ENCODE measurements at regions not wholly inside any gene's neighbourhood (a gene's known extent, or its start where the extent isn't known, plus 50 kb on each side); places are given as distances from the start of the nearest gene placed in this dataset.
"Not testable (repeated sequence)": the region's sequence is repeated elsewhere in the genome, so short reads cannot be mapped to it uniquely, and the experiment has no call there.

DNA sequence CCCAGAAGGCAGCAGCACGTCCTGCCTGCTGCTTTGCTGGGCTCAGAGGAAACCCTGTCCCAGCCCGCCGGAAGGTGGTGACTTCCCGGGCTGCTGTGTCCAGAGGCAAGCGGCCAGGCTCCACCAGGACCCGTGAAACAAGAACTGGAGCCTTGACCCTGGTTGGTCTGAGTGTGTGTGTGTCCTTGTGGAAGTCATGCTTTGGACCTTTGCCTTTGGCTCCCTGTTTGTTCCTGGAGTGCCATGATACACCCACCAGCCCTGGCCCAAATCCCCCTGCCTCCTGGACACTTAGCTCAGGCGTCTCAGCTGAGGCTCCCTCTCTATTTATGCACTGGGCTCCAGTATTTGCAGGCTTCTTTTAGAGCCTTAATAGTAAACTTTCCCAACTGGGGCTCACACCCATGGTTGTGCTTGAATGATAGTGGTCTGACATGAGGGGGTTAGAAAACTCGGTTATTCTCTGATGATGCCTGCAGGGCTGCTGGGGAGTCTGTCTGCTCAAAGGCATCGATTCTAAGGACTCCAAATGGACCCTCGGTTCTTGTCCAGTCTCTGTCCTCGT lies 72.2 kb downstream of the C9orf50 start:
- Histone ChIP-seq H3K27me3 (replicated peaks) (no peaks in the 10 kb centered on the region), H3K4me3 (ENCODE audit: low read depth, low read length) (no peak overlapping the region), H3K27ac (no peak overlapping the region), H3K36me3 (replicated peaks) (no peaks in the 10 kb centered on the region)
- in situ Hi-C loops (cut with HindIII; ENCODE audit: low pct_ligation_motif_present, low sequenced_read_pairs): no loop called here
- TF ChIP-seq, protein P1, sequence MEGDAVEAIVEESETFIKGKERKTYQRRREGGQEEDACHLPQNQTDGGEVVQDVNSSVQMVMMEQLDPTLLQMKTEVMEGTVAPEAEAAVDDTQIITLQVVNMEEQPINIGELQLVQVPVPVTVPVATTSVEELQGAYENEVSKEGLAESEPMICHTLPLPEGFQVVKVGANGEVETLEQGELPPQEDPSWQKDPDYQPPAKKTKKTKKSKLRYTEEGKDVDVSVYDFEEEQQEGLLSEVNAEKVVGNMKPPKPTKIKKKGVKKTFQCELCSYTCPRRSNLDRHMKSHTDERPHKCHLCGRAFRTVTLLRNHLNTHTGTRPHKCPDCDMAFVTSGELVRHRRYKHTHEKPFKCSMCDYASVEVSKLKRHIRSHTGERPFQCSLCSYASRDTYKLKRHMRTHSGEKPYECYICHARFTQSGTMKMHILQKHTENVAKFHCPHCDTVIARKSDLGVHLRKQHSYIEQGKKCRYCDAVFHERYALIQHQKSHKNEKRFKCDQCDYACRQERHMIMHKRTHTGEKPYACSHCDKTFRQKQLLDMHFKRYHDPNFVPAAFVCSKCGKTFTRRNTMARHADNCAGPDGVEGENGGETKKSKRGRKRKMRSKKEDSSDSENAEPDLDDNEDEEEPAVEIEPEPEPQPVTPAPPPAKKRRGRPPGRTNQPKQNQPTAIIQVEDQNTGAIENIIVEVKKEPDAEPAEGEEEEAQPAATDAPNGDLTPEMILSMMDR (IDR thresholded peaks at IDR 0.05; ENCODE audit: low read depth, low read length, missing control alignments): no peak
- DNase-seq: no peak

DNA sequence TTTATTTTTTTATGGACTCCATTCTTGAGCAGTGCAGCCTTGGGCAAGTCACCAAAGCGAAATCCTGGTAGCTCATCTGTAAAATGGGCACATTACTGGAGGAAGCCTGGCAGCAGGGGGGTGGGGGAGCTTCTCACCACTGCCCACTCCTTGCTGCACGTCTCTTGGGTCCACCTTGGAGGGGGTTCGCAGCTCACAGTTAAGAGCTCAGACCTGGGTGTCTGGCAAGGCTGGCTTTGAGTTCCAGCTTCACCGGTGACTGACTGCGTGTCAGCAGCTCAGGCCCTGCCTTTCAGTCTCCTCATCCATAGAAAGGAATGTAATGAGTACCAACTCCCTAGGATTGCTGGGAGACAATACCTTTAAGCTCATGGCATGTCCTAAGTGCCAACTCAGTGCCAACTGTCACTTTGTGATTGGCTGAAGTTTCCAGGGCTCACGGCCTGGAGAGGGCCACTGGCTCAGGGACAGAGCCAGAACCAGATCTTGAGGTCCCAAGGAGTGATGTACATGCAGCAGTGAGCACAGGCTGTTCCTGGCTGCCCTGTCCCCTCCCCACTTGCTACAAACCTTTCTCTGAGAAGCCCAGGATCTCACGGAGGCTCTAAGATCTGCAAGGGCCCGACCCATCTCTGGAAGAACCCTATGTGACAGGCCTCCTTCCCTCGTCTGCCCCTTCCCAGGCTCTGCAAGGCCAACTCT lies 72.9 kb downstream of the C9orf50 start:
- DNase-seq: no peak

DNA sequence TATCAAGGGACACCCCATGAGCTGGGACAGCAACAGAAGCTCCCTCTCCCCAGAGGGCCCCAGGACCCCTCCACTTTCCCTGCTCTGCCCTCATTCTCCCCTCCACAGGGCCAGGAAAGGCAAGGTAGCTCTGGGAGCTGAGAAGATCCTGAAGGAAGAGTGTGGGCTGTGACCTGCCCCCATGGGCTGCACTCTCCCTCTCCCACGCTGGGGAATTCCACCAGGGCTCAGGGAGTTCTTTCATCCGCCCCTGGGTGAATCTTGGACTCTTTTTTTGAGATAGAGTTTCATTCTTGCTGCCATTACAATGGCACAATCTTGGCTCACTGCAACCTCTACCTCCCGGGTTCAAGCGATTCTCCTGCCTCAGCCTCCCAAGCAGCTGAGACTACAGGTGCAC lies 73.8 kb downstream of the C9orf50 start:
- TF ChIP-seq, protein P1 (IDR thresholded peaks at IDR 0.05; ENCODE audit: low read depth, low read length, missing control alignments): no peak
- in situ Hi-C loops (cut with HindIII; ENCODE audit: low pct_ligation_motif_present, low sequenced_read_pairs): no loop called here
- DNase-seq: no peak

More for the DNA sequence above, 72.9 kb downstream of the C9orf50 start:
- Histone ChIP-seq H3K4me3 (ENCODE audit: low read depth, low read length) (no peak overlapping the region), H3K36me3 (replicated peaks) (no peaks in the 10 kb centered on the region), H3K27me3 (replicated peaks) (no peaks in the 10 kb centered on the region), H3K27ac (no peak overlapping the region)
- in situ Hi-C loops (cut with HindIII; ENCODE audit: low pct_ligation_motif_present, low sequenced_read_pairs): no loop called here
- TF ChIP-seq, protein P1 (IDR thresholded peaks at IDR 0.05; ENCODE audit: low read depth, low read length, missing control alignments): no peak

DNA sequence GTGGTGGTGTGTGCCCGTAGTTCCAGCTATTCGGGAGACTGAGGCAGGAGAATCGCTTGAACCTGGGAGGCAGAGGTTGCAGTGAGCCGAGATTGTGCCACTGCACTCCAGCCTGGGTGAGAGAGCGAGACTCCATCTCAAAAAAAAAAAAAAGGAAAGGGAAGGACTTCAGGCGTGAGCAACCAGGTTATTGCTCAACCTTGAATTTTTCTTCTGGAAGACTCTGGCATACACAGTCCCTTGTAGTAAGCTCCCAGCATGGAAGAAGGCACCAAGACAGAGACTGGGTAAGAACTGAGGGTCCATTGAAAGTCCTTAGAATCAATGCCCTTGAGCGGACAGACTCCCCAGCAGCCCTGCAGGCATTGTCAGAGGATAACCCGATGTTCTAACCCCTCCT lies 75.0 kb downstream of the C9orf50 start:
- H3K36me3 ChIP-seq (replicated peaks); H3K27me3 ChIP-seq (replicated peaks); in situ Hi-C loops (cut with HindIII; ENCODE audit: low pct_ligation_motif_present, low sequenced_read_pairs); H3K27ac ChIP-seq; H3K4me3 ChIP-seq (ENCODE audit: low read depth, low read length); DNase-seq: not testable (repeated sequence)

More for the DNA sequence above, 73.8 kb downstream of the C9orf50 start:
- no peaks in the 10 kb centered on the region for H3K36me3 ChIP-seq (replicated peaks)
- no peak overlapping the region for H3K27ac ChIP-seq
- no peak overlapping the region for H3K4me3 ChIP-seq (ENCODE audit: low read depth, low read length)
- H3K27me3 ChIP-seq (replicated peaks): no peaks in the 10 kb centered on the region

DNA sequence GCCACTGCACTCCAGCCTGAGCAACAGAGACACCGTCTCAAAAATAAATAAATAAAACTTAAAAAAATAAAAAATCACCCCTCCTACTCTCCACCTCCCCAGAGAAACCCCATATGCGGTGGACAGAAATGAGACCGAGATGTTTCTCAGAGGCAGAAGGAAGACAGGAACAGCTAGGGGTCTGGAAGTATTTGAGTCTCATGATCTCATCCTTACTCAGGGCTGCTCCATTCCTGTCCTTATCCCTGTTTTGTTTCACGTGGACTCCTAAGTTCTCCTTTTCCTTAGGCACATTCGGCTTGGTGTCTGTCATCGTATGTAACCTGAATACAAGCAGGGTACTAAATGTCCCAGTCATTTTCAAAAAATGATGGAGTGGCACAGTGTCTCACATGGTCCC lies 76.1 kb downstream of the C9orf50 start:
- no peaks in the 10 kb centered on the region for H3K36me3 ChIP-seq (replicated peaks)
- no peak overlapping the region for H3K4me3 ChIP-seq (ENCODE audit: low read depth, low read length)
- no peak overlapping the region for H3K27ac ChIP-seq
- DNase-seq: peak; percentile 28
- in situ Hi-C loops (cut with HindIII; ENCODE audit: low pct_ligation_motif_present, low sequenced_read_pairs): no loop called here
- TF ChIP-seq, protein P1 (IDR thresholded peaks at IDR 0.05; ENCODE audit: low read depth, low read length, missing control alignments): no peak
- no peaks in the 10 kb centered on the region for H3K27me3 ChIP-seq (replicated peaks)

DNA sequence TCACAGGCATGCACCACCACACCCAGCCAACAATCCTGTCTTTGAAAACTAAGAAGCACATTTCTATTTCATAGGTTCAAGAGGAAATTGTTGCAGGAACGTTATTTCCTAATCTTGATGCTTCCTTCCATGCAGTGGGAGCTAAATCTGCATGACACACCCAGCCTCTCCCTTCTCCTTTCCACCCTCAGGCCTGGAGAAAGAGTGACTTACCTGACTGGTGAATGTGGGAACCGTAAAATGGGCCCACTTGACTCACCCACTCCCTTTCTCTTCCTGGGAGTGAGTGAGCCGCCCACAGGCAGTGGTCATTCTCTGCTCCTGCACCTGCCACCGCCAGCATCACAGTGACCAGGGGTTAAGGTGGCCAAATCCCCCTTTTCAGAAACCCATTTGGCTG lies 78.2 kb downstream of the C9orf50 start:
- in situ Hi-C loops (cut with HindIII; ENCODE audit: low pct_ligation_motif_present, low sequenced_read_pairs): no loop called here
- no peak for DNase-seq
- TF ChIP-seq, protein P1 (IDR thresholded peaks at IDR 0.05; ENCODE audit: low read depth, low read length, missing control alignments): no peak
- no peaks in the 10 kb centered on the region for H3K36me3 ChIP-seq (replicated peaks)
- no peak overlapping the region for H3K27ac ChIP-seq
- no peaks in the 10 kb centered on the region for H3K27me3 ChIP-seq (replicated peaks)
- no peak overlapping the region for H3K4me3 ChIP-seq (ENCODE audit: low read depth, low read length)

Data from brain microvascular endothelial cell (primary cell).